K562 (cell line): ENCODE measurements at regions not wholly inside any gene's neighbourhood (a gene's known extent, or its start where the extent isn't known, plus 50 kb on each side); places are given as distances from the start of the nearest gene placed in this dataset.
"Not testable (repeated sequence)": the region's sequence is repeated elsewhere in the genome, so short reads cannot be mapped to it uniquely, and the experiment has no call there.

ENCODE experiments used
- ATAC-seq: fragments of 200-7000 bp; cut with Tn5 transposase; 3 replicates; pipeline ENCODE4 v1.9.1; 2020; ENCODE audit warnings: moderate library complexity
- BruUV-seq: library from RNA; stranded (reverse); fragments of 400-500 nt; replicated peaks from 2 replicates; lab custom pipeline; 2021; lab: Mats Ljungman, UMichigan
- CTCF ChIA-PET: fragments of 300-600 bp; formaldehyde crosslinking; extraction: SDS; loops from one replicate; lab custom pipeline; 2021; ENCODE audit warnings: low intra/inter-chr PET ratio; lab: Yijun Ruan, JAX
- POLR2A ChIA-PET: fragments of 300-600, 350-650 bp; sonication (Branson Sonifier 250); formaldehyde crosslinking; extraction: SDS; loops from one replicate; lab custom pipeline; 2021; ENCODE audit warnings: antibody characterized with exemption, inconsistent platforms; lab: Yijun Ruan, JAX
- DNase-seq, 4 experiments: peaks; one replicate each; pipeline versions ENCODE4 v3.0.0 to v3.0.0-alpha.2; 2011 to 2018; ENCODE audit warnings: low spot score in 3 of 4, mixed read lengths in 3 of 4; ENCODE audit errors: extremely low read depth in 1 of 4
- FAIRE-seq: peaks from 2 replicates; lab custom pipeline; 2011; peaks lifted over from hg19 to GRCh38; lab: Jason Lieb, UNC
- H2AFZ ChIP-seq: 2 replicates; pipeline ENCODE4 v1.6.0; 2011; ENCODE audit warnings: low read depth, low read length, control low read depth, inconsistent platforms
- H3K27ac ChIP-seq: fragments of 200-600 bp; 3 replicates; pipeline ENCODE4 v1.8.0; 2011; ENCODE audit warnings: low read depth, mild to moderate bottlenecking, control low read depth, inconsistent platforms, low read length, moderate library complexity, mixed read lengths; ENCODE audit errors: extremely low read depth
- H3K27me3 ChIP-seq, 2 experiments: fragments of 300-600 bp in 1 of 2; 2 replicates in 1 of 2; 3 replicates in 1 of 2; pipeline versions ENCODE4 v1.6.0 to v1.8.0; 2011; ENCODE audit warnings: inconsistent platforms in 2 of 2, low read length in 2 of 2, mild to moderate bottlenecking in 1 of 2, mixed read lengths in 1 of 2, moderate library complexity in 1 of 2; ENCODE audit not compliant: control insufficient read depth in 2 of 2, insufficient read depth in 2 of 2
- H3K36me3 ChIP-seq: fragments of 300-600 bp; 3 replicates; pipeline ENCODE4 v1.8.0; 2011; ENCODE audit warnings: mild to moderate bottlenecking, low read length, inconsistent platforms; ENCODE audit not compliant: control insufficient read depth, insufficient read depth
- H3K4me1 ChIP-seq, 2 experiments: fragments of 200-600 bp in 1 of 2; replicated peaks in 1 of 2; 2 replicates in 1 of 2; 3 replicates in 1 of 2; pipeline versions ENCODE4 v1.5.1 to v1.8.0; 2011; ENCODE audit warnings: inconsistent platforms in 2 of 2, low read length in 2 of 2, mild to moderate bottlenecking in 1 of 2, mixed read lengths in 1 of 2, moderate library complexity in 1 of 2; ENCODE audit not compliant: control insufficient read depth in 2 of 2, insufficient read depth in 2 of 2
- H3K4me2 ChIP-seq: 2 replicates; pipeline ENCODE4 v1.6.1; 2011; ENCODE audit warnings: low read length, control low read depth, inconsistent platforms, mixed read lengths; ENCODE audit not compliant: insufficient read depth
- H3K4me3 ChIP-seq: fragments of 200-600 bp; sonication (generic), shearing (Covaris generic); 2 replicates; pipeline ENCODE4 v1.5.1; 2016; ENCODE audit warnings: control low read depth, inconsistent platforms
- H3K79me2 ChIP-seq: fragments of 200-600 bp; 3 replicates; pipeline ENCODE4 v1.8.0; 2011; ENCODE audit warnings: low read length, inconsistent platforms; ENCODE audit not compliant: control insufficient read depth, insufficient read depth
- H3K9ac ChIP-seq, 2 experiments: 2 replicates each; pipeline versions ENCODE4 v1.6.0 to v1.6.1; 2011; ENCODE audit warnings: low read depth in 2 of 2, low read length in 2 of 2, control low read depth in 1 of 2, inconsistent platforms in 1 of 2, mild to moderate bottlenecking in 1 of 2, mixed read lengths in 1 of 2; ENCODE audit not compliant: insufficient read depth in 1 of 2
- H3K9me1 ChIP-seq: one replicate; pipeline ENCODE4 v1.6.0; 2011; ENCODE audit warnings: inconsistent platforms, mild to moderate bottlenecking, low read length, moderate library complexity; ENCODE audit not compliant: control insufficient read depth, insufficient read depth
- H3K9me3 ChIP-seq: replicated peaks from 2 replicates; pipeline ENCODE4 v1.5.1; 2011; ENCODE audit warnings: low read depth, low read length, inconsistent platforms; ENCODE audit not compliant: control insufficient read depth, insufficient read depth
- H4K20me1 ChIP-seq: replicated peaks from 2 replicates; pipeline ENCODE4 v1.6.1; 2011; ENCODE audit warnings: low read length, inconsistent platforms, mixed read lengths; ENCODE audit not compliant: control insufficient read depth, insufficient read depth
- JUNB ChIP-seq: fragments of 450-650 bp; formaldehyde crosslinking; conservative IDR thresholded peaks from 2 replicates; pipeline ENCODE4 v1.4.0; 2020; ENCODE audit warnings: mild to moderate bottlenecking
- ZNF23 ChIP-seq: fragments of 250-450 bp; sonication (Bioruptor Pico); IDR thresholded peaks from 2 replicates; pipeline ENCODE4 v1.4.0; 2020; ENCODE audit warnings: mild to moderate bottlenecking
- WGBS: fragments of 100-300 bp; shearing (Covaris generic); methylation state at CpG from one replicate; pipeline ENCODE4 v1.1.6; 2016; ENCODE audit warnings: low coverage, mixed read lengths; ENCODE audit not compliant: insufficient coverage; ENCODE audit errors: missing lambda C conversion rate; 5-methylcytosine and 5-hydroxymethylcytosine counted together
- in situ Hi-C: fragments of 300-500 bp; cut with MboI; formaldehyde crosslinking; loops from 4 replicates; pipeline ENCODE4 v1.15.0; 2018; ENCODE audit warnings: inconsistent platforms, mixed read lengths
- intact Hi-C: fragments of 100-400 bp; cut with micrococcal nuclease; formaldehyde crosslinking; loops from 2 replicates; pipeline ENCODE4 v1.14.2; 2022
- TF ChIP-seq, protein P1 (sequence below): fragments of 250-450 bp; sonication (Bioruptor Pico); IDR thresholded peaks from 2 replicates; pipeline ENCODE4 v1.5.0; 2020; ENCODE audit warnings: mild to moderate bottlenecking, borderline replicate concordance

DNA sequence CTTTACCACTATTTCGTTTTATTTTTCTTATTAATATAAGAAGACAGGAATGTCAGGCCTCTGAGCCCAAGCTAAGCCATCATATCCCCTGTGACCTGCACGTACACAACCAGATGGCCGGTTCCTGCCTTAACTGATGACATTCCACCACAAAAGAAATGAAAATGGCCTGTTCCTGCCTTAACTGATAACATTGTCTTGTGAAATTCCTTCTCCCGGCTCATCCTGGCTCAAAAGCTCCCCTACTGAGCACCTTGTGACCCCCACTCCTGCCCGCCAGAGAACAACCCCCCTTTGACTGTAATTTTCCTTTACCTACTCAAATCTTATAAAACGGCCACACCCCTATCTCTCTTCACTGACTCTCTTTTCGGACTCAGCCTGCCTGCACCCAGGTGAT, 101.8 kb upstream of the UST start:
- POLR2A ChIA-PET, BruUV-seq, H3K27me3 ChIP-seq, intact Hi-C loops, H3K4me1 ChIP-seq, H3K4me2 ChIP-seq, in situ Hi-C loops, H4K20me1 ChIP-seq, H3K9me1 ChIP-seq, ATAC-seq, H3K79me2 ChIP-seq, H3K27ac ChIP-seq, H2AFZ ChIP-seq, CTCF ChIA-PET, FAIRE-seq, H3K9me3 ChIP-seq, H3K9ac ChIP-seq, H3K36me3 ChIP-seq, DNase-seq, H3K4me3 ChIP-seq: not testable (repeated sequence)
- WGBS: 0% methylated on average over 6 of the region's 7 CpGs

DNA sequence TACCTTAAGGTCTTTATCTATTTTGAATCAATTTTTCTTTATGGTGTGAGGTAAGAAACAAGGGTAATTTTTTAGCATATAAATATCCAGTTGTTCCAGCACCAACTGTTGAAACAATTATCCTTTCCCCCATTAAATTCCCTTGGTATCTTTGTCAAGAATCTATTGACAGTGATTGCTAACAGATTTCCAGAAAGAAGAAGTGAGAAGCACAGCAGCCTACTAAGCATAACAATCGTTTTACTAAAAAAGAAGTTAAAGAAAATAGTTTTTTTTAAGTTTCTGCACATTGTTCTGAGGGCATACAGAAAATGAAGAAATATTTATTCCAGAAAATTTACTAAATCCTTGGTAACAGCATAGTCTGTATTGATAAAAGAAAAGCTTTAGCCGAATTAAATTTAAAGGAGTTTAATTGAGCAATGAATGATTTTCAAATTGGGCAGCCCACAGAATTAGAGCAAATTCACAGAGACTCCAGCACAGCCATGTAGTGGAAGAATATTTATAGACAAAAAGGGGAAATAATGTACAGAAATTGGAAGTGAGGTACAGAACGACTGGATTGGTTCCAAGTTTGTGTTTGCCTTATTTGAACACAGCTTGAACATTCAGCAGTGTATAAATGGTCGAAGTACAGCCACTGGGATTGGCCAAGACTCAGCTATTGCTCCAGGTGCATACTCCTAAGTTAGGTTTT, 97.9 kb upstream of the UST start:
- Histone ChIP-seq H3K4me1 (no peaks in the 10 kb centered on the region), H3K9me3 (no peaks in the 10 kb centered on the region), H3K9me1 (no peaks in the 10 kb centered on the region), H3K27me3 (no peaks in the 10 kb centered on the region), H3K9ac (no peak overlapping the region), H3K4me2 (no peak overlapping the region), H3K27ac (no peak overlapping the region), H2AFZ (no peak overlapping the region), H3K79me2 (no peaks in the 10 kb centered on the region), H3K4me3 (no peak overlapping the region), H4K20me1 (no peaks in the 10 kb centered on the region), H3K36me3 (no peaks in the 10 kb centered on the region)
- ATAC-seq (no peak), DNase-seq (no peak), FAIRE-seq (no peak)
- TF ChIP-seq ZNF23 (CRISPR knock-in tag) (no peak), JUNB (CRISPR knock-in tag) (no peak)
- TF ChIP-seq, protein P1, sequence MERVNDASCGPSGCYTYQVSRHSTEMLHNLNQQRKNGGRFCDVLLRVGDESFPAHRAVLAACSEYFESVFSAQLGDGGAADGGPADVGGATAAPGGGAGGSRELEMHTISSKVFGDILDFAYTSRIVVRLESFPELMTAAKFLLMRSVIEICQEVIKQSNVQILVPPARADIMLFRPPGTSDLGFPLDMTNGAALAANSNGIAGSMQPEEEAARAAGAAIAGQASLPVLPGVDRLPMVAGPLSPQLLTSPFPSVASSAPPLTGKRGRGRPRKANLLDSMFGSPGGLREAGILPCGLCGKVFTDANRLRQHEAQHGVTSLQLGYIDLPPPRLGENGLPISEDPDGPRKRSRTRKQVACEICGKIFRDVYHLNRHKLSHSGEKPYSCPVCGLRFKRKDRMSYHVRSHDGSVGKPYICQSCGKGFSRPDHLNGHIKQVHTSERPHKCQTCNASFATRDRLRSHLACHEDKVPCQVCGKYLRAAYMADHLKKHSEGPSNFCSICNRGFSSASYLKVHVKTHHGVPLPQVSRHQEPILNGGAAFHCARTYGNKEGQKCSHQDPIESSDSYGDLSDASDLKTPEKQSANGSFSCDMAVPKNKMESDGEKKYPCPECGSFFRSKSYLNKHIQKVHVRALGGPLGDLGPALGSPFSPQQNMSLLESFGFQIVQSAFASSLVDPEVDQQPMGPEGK (CRISPR knock-in tag): no peak
- ChIA-PET POLR2A (interaction anchor here (0.5 kb wide), 1 partner anchor 482 kb away, joined by 3 read pairs; no protein-coding TSS in a partner anchor), CTCF (no interaction called here)
- intact Hi-C loops: no loop called here
- 1% methylated on average over 4 of the region's 4 CpGs for WGBS
- no TSS peak for BruUV-seq
- in situ Hi-C loops: no loop called here
